ENCODE measurements at regions not wholly inside any gene's neighbourhood (a gene's known extent, or its start where the extent isn't known, plus 50 kb on each side); places are given as distances from the start of the nearest gene placed in this dataset.
"Not testable (repeated sequence)": the region's sequence is repeated elsewhere in the genome, so short reads cannot be mapped to it uniquely, and the experiment has no call there.

DNA sequence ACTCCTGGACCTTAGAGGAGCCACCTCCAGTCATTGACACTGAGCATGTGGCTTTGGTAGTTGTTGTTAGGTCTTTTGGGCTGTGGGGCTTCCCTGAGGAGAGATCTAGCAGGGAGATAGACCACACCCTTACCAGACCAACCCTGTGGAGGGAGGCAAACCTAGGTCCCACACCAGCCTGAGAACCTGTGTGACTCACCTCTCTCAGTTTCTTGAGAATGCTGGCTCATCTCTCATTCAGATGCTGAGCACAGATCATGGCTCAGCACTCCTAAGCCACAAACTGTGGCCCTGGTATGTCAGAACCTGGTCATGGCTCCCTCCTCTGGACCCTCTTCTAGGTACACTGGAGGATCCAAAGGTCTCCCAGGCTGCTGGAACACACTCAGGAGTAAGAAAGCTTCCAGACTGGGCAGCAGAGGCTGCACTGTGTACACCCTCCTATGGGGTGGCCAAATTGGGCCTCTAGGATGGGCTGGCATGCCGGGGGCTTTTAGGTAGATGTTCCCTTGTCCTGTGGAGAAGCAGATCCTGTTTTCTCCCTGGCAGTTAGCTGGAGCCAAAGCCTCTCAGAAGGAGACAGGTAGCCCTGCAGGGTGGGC is 1294.5 kb downstream of the KHDRBS2 start:
- DNase-seq (ENCODE audit: low spot score) = no peak

DNA sequence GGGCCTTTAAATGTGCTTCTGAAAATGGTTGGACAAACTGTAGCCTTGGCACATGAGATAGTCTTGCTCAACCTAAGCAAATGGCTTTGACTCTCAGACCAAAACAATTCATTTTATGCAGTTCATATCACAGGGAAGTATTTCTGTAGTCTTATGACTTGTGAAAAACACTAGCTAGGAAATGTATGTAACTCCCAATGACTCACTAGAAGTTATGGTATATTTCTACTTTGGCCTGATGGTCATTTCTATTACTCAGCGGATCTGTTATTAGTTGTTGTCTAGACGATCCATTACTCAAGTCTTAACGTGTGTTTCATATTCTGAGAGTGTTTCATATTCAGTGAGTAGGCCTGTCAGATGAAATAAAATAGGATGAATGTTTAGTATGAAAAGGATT is 1333.5 kb downstream of the KHDRBS2 start:
- no peak for DNase-seq (ENCODE audit: low spot score)

DNA sequence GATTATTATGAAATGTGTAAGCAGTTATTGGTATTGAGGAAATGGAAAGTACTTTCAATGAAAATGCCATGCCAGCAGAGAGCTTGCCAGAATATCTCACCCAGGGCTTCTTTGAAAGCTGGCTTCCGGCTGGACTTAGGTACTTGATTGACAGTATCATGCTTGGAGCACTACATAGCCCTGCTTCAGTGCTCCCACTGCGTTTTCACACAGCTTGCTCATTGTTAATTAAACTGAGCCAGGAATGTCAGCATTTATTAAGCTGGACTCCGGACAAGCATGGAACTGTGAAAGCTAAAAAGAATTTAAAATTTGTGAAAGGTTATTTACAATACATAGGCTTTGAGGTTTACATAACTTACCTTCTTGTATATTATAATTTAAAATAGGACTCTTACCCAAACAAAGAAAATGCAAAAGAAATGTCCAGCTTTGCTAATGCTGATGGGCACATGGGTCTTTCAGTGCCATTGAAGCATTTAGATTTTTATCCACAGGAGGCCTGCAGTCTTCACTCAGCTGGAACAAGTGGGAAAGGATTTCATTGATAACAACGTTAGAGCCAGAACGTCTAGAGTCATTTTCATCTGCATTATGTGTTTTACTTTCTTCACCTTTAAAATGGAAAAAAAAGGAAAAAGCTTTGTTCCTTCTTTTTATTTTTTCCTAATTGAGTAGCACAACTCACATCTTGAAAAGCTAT is 1335.7 kb downstream of the KHDRBS2 start:
- DNase-seq (ENCODE audit: low spot score) = not testable (repeated sequence)

DNA sequence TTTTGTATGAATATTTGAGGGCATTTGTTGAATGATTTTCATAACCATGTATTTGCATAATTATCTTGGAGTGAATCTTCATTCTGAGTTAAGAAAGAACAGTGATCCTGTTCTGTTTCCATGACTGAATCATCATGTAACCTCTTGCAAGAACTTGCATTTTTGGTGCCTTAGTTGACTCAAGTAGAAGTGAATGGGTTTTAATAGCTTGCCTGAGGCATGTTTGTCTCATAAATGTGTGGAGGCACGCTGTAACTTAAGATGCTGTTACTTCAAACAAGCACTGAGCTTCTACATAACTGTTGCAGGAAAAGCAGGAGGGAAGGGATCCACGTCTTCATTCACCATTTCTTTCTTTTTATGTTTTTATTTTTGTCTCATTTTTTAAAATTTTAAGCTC is 1338.6 kb downstream of the KHDRBS2 start:
- DNase-seq (ENCODE audit: low spot score) = not testable (repeated sequence)

DNA sequence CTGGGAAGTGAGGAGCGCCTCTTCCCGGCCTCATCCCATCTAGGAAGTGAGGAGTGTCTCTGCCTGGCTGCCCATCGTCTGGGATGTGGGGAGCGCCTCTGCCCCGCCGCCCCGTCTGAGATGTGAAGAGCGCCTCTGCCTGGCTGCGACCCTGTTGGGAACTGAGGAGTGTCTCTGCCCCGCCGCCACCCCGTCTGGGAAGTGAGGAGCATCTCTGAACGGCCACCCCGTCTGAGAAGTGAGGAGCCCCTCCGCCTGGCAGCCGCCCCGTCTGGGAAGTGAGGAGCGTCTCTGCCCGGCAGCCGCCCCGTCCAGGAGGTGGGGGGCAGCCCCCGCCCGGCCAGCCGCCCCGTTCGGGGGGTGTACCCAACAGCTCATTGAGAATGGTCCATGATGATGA is 1341.2 kb downstream of the KHDRBS2 start:
- not testable (repeated sequence) for DNase-seq (ENCODE audit: low spot score)

DNA sequence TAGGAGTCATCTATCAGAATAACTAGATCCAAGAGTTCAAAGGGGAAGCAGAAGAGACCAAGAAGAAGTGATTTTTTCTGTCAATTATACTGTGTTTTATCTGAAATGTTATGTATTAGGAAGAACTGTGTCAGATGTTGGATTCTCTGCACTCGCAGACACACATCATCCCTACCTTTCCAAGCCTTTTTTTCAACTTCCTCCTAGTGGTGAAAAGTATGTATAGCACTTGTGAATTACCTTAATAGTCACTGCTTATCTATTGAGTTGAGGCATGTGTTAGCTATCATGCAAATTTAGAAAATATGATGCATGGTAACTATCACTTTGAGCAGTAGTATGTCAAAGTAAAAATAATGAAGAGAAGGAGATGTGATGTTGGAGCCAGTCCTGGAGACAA is 1350.1 kb downstream of the KHDRBS2 start:
- not testable (repeated sequence) for DNase-seq (ENCODE audit: low spot score)

DNA sequence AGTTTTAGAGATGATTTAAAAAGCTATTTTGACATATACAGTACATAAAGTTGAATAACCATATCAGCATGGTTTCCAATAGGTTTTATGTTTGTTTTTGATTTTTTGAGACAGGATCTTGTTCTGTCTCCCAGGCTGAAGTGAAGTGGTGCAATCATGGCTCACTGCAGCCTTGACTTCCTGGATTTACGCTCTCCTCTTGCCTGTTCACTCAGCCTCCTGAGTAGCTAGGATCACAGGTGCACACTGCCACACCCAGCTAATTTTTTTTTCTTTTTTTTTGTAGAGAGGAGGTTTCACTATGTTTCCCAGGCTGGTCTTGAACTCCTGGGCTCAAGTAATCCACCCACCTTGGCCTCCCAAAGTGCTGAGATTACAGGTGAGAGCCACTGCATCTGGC is 1366.4 kb downstream of the KHDRBS2 start:
- DNase-seq (ENCODE audit: low spot score) = not testable (repeated sequence)

DNA sequence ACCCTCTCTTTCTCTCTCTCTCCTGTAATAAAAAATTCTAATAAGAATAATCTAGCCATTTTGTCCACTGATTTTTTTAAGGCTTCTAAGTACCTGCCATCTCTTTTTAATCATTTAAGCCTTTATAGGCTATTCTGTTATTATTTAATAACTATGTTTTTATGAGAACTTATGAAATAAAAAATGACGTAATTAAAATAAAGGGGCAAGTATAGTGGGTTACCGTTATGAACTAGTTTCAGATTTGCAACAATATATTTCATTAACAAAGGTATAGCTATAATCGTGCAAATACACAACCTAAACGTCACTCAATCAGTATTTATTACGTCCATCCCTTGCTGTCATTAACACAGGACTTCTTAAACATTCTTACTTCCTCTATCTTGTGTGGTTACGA is 1382.2 kb downstream of the KHDRBS2 start:
- not testable (repeated sequence) for DNase-seq (ENCODE audit: low spot score)

DNA sequence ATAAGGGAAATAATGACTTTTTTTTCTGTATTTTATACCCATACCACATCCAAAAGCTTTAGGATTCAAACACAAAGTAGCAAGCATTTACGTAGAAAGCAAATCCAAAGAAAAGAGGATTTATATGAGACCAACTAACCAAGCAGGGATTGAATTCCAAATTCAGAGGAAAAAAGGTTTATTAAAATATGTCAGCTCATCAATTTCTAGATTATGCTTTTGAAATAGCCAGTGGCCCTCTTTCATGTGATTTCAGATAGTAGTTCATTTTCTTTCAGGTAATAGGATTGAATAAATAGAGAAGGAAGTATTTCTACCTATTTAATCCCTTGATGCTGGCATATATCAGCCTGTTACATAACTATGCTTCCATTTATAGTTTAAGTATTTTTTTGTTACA is 1392.7 kb downstream of the KHDRBS2 start:
- DNase-seq (ENCODE audit: low spot score) = not testable (repeated sequence)

DNA sequence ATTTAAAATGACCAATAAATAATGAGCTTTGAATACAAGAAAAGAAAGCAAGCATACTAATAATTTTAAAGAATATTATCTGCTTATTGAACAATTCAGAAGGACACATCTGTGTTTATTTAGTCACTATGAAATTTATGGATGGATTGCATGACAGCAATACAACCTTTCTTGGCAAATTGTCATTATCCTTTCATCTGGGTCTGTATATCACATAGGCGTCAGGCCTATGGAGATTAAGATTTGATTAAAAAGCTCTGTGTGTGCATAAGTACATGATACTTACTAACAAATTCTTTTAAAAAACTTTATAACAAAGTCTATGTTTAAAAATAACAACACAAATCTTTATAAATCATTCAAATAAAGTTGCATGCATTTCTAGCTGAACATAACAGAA is 1394.4 kb downstream of the KHDRBS2 start:
- DNase-seq (ENCODE audit: low spot score) = no peak

DNA sequence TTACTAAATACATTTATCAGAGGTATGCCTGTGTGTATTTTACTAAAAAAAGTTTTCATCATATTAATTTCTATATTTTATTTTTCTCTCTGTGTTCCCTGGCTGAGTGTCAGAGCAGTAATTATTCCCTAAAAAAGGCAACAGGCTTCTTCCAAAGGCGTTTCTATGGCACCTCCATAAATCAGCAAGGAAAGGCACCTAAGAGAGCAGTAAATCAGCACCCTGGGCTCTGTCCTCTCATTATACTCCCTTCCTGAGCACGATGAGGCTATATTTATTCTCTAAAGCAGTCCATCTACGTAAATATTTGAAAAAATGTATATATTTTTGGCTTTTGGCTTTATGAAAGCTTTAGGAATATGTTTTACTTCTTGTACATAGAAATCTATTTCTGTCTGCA is 1408.6 kb downstream of the KHDRBS2 start:
- not testable (repeated sequence) for DNase-seq (ENCODE audit: low spot score)

DNA sequence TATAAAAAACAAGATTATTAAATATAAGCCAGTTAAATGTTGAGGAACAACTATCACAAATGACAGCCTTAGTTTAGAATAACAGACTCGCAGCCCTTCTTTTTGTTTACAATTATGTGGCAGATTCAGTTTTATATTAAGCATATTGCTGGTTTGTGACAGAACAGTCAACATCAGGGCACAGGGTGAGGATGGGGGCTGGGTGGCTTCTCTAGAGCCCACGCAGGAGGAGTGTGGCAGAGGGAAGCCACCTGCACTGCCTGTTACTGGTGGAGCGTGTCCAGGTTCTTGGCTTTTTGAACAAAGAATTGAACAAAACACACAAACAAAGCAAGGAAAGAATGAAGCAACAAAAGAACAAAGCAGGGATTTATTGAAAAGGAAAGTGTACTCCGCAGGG is 1415.2 kb downstream of the KHDRBS2 start:
- peak; percentile 15 for DNase-seq (ENCODE audit: low spot score)

DNA sequence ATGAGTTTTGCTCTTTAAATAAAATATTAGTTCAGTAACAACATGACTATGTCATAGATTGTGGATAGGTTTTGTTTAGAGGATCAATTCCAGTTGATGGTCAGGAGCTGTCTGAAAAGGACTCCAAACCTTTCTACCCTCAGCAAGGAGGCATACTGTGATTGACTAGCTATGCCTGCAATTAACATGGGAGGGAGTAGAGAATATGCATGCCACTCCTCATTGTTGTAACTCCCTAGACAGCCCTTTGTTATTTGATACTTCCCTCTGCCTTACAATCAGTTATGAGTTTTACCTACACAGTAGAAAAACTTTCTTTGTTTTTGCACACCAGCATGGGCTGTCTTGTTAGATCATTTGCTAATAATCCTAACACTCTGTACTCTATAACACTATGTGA is 1418.5 kb downstream of the KHDRBS2 start:
- DNase-seq (ENCODE audit: low spot score) = no peak

DNA sequence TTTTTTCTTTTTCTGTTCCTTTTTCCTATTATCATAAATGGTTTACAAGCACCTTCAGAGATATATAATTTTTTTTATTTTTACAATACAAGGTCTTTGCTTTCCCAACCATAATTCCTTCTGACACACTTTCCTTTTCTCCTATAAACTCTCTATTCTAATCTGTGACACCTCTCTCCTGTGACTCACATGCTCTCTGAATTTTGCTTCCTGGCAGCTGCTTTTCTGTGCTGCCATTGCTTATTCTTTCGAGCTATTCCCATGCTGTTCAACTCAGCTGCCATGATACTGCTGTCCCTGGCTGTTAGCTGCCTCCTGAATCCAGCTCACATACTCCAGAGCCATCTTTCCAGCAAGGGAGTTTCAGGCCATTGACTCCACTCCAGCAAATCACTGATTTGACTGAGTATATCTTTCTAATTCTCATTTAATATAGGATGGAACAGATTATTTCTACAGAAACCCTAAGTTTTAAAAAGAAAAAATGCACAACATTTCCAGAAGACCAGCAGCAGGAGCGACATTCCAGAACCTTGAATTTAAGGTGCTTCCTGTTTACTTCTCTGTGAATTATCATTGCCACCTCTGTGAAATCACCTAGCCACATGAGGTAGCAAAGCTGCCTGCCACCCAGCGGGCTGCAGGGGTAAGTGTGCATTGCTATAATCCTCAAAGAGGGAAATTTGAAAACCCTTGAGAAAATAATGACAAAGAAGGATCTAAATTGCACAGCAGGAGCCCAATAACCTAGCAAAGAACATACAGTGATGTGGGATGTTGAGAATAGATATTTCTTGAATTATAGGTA is 1442.6 kb downstream of the KHDRBS2 start:
- not testable (repeated sequence) for DNase-seq (ENCODE audit: low spot score)

DNA sequence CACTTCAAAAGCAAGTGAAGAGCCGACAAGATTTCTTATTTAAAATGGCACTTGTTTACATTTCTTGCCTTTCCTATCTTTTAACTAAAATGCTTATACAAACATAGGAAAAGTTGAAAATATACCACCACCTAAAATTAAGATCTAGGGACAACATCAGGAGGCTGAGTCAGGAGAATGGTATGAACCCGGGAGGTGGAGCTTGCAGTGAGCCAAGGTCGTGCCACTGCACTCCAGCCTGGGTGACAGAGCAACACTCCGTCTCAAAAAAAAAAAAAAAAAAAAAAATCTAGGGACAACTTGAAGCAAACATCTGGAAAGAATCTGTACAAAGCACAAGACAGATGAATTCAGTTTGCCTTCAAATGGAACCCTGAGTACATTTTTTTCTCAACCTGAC is 1455.3 kb downstream of the KHDRBS2 start:
- not testable (repeated sequence) for DNase-seq (ENCODE audit: low spot score)

DNA sequence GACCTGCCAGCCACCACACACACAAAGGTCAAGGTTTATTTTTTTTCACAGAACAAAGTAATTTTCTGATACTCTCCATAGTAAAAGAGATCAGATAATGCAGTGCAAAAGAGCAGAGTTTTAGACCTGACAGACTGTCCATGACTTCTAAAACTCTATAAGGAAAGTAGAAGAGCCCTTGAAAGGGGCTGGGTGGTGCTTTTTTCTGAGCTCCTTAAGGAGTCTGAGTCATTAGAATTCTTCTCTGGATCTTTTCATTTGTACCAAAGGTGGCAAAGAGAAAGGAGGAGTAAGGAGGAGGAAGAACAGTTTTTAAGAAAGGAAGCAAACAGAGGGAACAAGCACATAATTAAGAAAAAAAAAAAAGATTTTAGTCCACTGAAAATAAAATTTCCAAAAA is 1463.4 kb downstream of the KHDRBS2 start:
- DNase-seq (ENCODE audit: low spot score) = not testable (repeated sequence)

DNA sequence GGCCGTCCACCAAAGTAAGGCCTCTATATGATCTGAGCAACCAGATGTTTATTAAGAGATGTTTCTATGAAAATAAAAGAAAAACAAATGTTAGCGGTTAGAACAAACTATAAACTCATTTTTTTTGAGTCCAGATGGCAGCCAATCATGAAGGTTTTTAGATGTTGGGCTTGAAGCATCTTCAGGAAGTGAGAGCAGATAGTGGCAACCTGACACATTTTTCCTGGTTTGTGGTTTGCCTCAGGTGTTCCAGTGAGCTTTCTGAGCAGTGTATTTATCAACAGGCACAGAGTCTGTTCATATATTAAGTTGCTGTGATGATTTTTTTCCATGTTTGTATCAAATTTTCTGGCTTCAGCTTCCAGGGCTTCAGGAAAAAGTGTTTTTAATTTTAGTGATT is 1468.0 kb downstream of the KHDRBS2 start:
- DNase-seq (ENCODE audit: low spot score) = not testable (repeated sequence)

DNA sequence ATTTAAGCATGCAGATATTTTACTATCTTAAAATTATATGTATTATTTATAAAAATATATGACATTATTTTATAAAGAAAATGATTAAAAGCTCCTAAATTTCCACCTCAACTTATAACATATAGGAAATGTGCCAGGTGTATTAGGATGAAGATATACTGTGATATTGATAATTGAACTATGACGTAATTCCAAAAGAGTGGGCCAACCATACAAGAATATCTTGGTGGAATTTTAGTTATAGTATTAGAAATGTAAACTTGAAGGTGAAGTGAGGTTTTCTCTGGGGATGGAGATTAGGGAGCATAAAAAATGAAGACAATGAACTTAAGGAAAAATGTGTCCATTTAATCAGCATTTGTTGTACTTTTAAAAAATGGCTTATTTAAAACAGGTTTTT is 1471.2 kb downstream of the KHDRBS2 start:
- not testable (repeated sequence) for DNase-seq (ENCODE audit: low spot score)

DNA sequence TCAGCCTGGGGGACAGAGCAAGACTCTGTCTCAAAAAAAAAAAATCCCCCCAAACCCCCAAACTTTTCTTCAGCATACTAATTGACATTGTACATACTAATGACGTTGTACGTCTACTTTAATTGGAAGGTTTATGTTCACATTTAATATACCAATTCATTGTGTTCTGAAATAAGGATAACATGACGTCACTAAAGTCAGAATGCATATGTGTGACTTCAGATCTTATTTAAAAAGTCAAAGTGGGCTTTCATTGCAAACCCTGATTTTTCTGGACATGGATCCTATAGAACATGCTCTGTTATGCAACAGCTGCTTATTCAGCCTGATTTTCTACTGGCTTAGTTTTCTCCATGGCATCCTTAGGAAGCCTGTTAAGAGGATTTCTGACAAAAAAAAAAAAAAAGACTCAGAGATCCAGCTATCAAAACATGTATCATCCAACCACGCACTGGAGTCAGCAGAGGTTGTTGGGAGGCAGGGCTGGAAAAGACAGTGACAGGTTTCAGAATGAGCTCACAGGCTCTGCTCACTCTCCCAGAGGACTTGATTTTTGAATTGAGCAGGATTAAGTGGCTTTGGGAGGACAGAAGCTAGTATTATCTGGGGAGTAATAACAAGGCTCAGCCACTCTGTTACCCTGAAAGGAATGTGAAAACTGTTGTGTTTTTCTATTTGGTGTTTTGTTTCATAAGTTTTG is 1472.0 kb downstream of the KHDRBS2 start:
- not testable (repeated sequence) for DNase-seq (ENCODE audit: low spot score)

DNA sequence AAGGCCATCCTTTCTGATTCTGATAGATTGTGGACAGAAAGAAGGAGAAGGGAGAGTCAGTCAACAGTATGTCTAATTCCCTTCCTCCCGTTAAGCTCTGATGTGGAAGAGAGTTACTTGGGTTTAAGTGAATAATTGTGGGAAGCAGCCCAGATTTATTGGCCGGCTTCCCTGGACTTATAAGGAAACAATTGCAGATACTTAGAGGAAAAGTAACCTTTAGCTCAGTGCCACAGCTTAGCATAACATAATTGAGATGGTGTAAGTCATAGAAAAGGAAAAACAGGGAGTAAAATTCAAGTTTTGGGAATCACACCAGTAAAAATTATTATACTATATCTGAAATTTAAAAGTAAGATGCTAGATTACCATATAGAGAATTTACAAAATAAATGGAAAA is 1475.8 kb downstream of the KHDRBS2 start:
- DNase-seq (ENCODE audit: low spot score) = not testable (repeated sequence)

DNA sequence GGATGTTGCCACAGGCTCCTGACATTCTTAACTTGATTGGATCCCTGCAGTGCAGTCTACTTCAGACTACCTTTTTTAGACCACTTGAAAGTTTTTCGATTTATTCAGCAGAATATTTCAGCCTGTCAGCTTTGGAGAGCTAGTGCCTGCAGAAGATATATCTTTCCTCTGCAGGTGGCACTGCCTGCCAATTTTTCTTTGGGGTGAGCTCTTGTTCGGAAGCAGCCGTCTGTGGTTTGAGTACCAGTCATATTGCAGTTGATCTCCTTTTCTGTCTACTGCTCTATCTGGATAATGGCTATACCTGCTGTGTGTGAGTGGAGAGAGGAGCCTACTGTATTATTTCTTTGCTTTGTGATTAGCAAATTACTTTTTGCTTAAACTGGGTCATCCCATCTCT is 1486.9 kb downstream of the KHDRBS2 start:
- DNase-seq (ENCODE audit: low spot score) = peak; percentile 35

DNA sequence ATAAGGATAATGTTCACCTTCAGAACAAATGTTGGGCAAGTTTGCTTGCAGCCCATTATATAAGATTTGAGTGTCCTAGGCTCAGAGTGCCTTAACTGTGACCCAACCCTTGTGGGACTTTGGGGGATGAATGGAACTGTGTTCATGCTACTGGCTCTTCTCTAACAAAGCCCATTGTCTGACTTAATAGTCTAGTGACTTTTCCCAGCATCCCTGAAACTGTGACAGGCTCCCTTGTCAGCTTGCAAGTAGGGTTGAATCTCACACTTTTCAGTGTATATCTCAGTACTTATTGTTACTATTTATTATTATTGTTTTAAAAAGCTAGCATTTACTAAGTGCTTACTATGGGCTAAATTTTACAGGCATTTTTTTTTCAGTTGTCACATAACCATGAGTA is 1488.2 kb downstream of the KHDRBS2 start:
- DNase-seq (ENCODE audit: low spot score) = not testable (repeated sequence)
